ENCODE measurements at regions not wholly inside any gene's neighbourhood (a gene's known extent, or its start where the extent isn't known, plus 50 kb on each side); places are given as distances from the start of the nearest gene placed in this dataset.

DNA sequence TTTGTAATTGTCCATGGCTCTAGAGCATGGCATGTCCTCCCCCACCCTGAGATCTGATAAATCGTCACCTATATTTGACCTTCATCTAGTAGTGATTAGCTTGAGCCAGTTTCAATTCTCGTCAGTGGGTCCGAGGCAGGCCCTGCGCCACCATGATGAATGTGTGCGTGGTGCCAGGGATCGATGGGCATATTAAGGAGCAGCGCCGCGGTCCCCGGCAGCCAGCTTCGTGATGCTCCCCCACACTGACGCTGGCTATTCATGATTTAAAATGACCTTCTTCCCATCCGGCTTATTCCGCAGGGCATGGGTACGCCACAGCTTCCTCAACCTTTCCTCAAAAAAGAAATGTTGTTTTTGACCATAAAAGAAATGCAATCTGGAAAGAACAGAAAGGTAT lies 68.0 kb downstream of the SLC25A47 start:
- H3K4me3 ChIP-seq (ENCODE audit: low read depth in 1 of 2, low read length in 2 of 2) = no peak overlapping the region
- H3K27ac ChIP-seq (ENCODE audit: low read length) = no peak overlapping the region
- peaks cover 4 to 20% of the 10 kb centered on the region in 2 donors for H3K4me1 ChIP-seq (ENCODE audit: control insufficient read depth in 1 of 2, insufficient read depth in 2 of 2, low read length in 2 of 2)
- H3K27me3 ChIP-seq (ENCODE audit: low read depth, low read length) = no peaks in the 10 kb centered on the region
- no peaks in the 10 kb centered on the region for H3K36me3 ChIP-seq (ENCODE audit: control insufficient read depth in 1 of 2, insufficient read depth in 2 of 2, low read length in 2 of 2)
- H3K9me3 ChIP-seq (ENCODE audit: control insufficient read depth in 1 of 2, low read length in 2 of 2) = no peaks in the 10 kb centered on the region

DNA sequence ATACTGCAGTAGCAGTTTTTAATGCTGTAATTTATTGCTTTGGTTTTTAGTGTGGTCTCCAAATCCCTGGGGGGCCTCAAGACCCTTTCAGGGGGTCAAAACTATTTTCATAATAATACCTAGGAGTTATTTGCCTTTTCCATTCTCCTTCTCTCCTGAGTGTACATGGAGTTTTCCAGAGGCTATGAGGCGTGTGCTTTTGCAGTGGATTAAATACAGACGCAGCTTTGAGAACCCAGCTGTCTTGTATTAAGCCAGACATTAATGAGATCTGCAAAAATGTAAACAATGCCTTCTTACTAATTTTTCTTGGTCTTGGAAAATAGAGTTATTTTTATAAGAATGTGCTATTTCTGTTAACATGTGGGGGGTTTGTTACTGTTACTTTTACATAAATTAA lies 68.6 kb downstream of the SLC25A47 start:
- Histone ChIP-seq H3K27me3 (ENCODE audit: low read depth, low read length) (no peaks in the 10 kb centered on the region), H3K9me3 (ENCODE audit: control insufficient read depth in 1 of 2, low read length in 2 of 2) (no peaks in the 10 kb centered on the region), H3K4me1 (ENCODE audit: control insufficient read depth in 1 of 2, insufficient read depth in 2 of 2, low read length in 2 of 2) (peaks cover 4 to 20% of the 10 kb centered on the region in 2 donors), H3K27ac (ENCODE audit: low read length) (no peak overlapping the region), H3K4me3 (ENCODE audit: low read depth in 1 of 2, low read length in 2 of 2) (no peak overlapping the region), H3K36me3 (ENCODE audit: control insufficient read depth in 1 of 2, insufficient read depth in 2 of 2, low read length in 2 of 2) (no peaks in the 10 kb centered on the region)

DNA sequence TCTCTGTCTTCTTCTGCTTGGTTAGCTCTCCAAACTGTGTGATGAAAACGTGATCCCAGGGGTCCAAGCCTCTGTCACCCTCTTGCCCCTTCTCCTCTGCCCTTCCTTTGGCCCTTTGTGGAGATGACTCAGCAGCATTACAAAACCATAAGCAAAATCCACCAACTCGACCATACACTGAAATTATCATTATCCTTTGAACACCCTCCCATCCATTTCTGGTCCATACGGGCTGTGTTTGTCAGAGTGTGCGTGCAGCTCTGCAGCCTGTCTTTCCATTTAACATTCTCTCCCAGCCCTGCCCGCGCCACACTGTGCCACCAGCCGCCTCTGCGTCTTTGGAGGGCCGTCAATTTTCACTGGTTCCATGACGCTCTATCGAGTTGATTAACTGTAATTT lies 69.2 kb downstream of the SLC25A47 start:
- Histone ChIP-seq H3K4me1 (ENCODE audit: control insufficient read depth in 1 of 2, insufficient read depth in 2 of 2, low read length in 2 of 2) (peaks cover 4 to 20% of the 10 kb centered on the region in 2 donors), H3K4me3 (ENCODE audit: low read depth in 1 of 2, low read length in 2 of 2) (no peak overlapping the region), H3K27me3 (ENCODE audit: low read depth, low read length) (no peaks in the 10 kb centered on the region), H3K36me3 (ENCODE audit: control insufficient read depth in 1 of 2, insufficient read depth in 2 of 2, low read length in 2 of 2) (no peaks in the 10 kb centered on the region), H3K9me3 (ENCODE audit: control insufficient read depth in 1 of 2, low read length in 2 of 2) (no peaks in the 10 kb centered on the region), H3K27ac (ENCODE audit: low read length) (no peak overlapping the region)

DNA sequence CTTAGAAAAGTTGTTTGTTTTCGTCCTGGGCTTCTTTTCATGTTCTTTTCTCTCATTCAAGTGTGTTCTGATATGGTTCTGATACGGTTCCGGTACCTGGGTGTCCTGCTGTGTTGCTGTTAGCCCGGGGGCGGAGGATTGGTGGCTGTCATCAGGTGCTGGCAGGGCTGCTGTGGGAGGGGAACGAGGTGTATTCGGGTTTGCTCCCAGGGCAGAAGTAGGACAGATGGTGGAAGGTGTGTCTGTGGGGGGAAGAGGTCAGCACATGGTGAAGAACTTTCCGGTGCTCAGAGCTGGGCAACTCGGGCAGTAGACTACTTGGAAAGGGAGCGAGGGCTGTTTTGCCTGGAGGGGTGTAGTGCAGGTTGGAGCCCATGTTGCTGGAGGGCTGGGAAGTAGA lies 70.2 kb downstream of the SLC25A47 start:
- H3K36me3 ChIP-seq (ENCODE audit: control insufficient read depth in 1 of 2, insufficient read depth in 2 of 2, low read length in 2 of 2) = no peaks in the 10 kb centered on the region
- no peaks in the 10 kb centered on the region for H3K27me3 ChIP-seq (ENCODE audit: low read depth, low read length)
- no peak overlapping the region for H3K4me3 ChIP-seq (ENCODE audit: low read depth in 1 of 2, low read length in 2 of 2)
- peaks cover 4 to 20% of the 10 kb centered on the region in 2 donors for H3K4me1 ChIP-seq (ENCODE audit: control insufficient read depth in 1 of 2, insufficient read depth in 2 of 2, low read length in 2 of 2)
- H3K27ac ChIP-seq (ENCODE audit: low read length) = no peak overlapping the region
- H3K9me3 ChIP-seq (ENCODE audit: control insufficient read depth in 1 of 2, low read length in 2 of 2) = no peaks in the 10 kb centered on the region

DNA sequence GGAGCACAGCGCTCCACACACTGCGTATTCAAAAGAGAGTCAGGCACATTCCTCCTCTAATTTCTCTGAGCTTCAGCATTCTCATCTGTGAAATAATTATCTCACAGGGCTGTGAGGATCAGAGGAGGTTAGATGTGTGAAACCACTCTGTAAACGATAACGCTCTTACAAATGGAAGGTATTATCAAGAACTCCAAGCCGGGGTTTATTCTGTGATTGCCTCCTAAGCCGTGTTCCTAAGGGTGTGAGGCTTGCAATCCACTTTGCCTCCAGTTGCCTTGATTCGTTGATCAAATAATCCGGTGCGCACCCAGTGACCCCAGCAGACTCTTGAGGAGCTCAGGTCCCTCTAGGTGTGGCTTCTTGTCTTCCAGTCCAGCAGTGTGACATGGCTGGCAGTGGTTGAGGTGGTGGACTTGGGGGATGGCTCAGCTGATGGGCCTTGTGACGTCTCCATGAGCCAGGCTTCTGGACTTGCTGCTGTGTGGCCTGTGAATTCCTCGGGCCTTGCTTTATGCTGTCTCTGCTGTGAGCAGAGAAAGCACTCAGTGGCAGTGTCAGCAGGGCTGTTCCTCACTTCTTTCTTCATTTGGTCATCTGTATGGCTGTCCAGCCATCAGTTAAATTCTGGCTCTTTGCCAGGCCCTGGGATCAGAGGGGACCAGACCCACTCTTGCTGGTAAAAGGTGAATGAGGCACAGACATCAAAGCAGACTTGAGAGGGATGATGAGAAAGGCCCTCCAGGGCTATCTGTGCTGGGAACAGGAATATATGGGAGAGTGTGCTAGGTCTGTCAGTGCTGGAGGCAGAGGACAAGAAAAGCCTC lies 71.0 kb downstream of the SLC25A47 start:
- Histone ChIP-seq H3K27me3 (ENCODE audit: low read depth, low read length) (no peaks in the 10 kb centered on the region), H3K9me3 (ENCODE audit: control insufficient read depth in 1 of 2, low read length in 2 of 2) (no peaks in the 10 kb centered on the region), H3K36me3 (ENCODE audit: control insufficient read depth in 1 of 2, insufficient read depth in 2 of 2, low read length in 2 of 2) (no peaks in the 10 kb centered on the region), H3K4me3 (ENCODE audit: low read depth in 1 of 2, low read length in 2 of 2) (no peak overlapping the region), H3K4me1 (ENCODE audit: control insufficient read depth in 1 of 2, insufficient read depth in 2 of 2, low read length in 2 of 2) (peaks cover 4 to 20% of the 10 kb centered on the region in 2 donors), H3K27ac (ENCODE audit: low read length) (no peak overlapping the region)

DNA sequence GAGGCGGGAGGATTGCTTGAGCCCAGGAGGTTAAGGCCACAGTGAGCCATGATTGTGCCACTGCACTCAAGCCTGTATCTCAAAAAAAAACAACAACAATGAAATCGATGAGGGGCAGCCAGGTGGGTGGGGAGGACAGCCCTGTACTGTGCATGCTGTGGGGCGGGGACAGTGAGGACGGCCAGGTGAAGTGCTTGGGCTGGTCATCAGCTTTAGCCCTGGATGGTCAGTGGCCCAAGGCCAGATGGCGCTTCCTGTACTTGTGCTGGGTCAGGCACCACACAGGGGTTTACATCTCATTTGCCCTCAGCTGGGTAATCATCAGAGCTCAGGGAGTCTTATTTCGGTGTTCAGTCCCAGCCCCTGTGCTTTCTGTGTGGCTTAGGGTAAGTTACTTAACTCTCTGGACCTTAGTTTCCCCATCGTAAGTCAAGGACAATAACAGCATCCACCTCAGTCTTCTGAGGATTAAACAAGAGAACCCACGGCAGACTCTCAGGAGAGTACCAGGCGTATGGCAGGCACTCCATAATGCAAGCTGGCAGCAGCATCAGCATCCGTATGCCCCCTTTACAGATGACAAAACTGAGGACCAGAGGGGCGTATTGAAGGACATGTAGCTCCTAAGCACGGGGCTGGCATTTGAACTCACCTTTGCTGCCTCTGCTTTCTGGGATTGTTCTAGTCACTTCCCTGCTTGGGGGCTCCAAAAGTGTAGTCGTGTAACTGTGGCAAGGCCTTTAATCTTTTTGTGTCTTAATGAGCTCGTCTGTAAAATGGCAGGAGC lies 71.9 kb downstream of the SLC25A47 start:
- Histone ChIP-seq H3K4me1 (ENCODE audit: control insufficient read depth in 1 of 2, insufficient read depth in 2 of 2, low read length in 2 of 2) (peaks cover 4 to 17% of the 10 kb centered on the region in 2 donors), H3K27me3 (ENCODE audit: low read depth, low read length) (no peaks in the 10 kb centered on the region), H3K36me3 (ENCODE audit: control insufficient read depth in 1 of 2, insufficient read depth in 2 of 2, low read length in 2 of 2) (no peaks in the 10 kb centered on the region), H3K9me3 (ENCODE audit: control insufficient read depth in 1 of 2, low read length in 2 of 2) (no peaks in the 10 kb centered on the region), H3K4me3 (ENCODE audit: low read depth in 1 of 2, low read length in 2 of 2) (no peak overlapping the region), H3K27ac (ENCODE audit: low read length) (no peak overlapping the region)

DNA sequence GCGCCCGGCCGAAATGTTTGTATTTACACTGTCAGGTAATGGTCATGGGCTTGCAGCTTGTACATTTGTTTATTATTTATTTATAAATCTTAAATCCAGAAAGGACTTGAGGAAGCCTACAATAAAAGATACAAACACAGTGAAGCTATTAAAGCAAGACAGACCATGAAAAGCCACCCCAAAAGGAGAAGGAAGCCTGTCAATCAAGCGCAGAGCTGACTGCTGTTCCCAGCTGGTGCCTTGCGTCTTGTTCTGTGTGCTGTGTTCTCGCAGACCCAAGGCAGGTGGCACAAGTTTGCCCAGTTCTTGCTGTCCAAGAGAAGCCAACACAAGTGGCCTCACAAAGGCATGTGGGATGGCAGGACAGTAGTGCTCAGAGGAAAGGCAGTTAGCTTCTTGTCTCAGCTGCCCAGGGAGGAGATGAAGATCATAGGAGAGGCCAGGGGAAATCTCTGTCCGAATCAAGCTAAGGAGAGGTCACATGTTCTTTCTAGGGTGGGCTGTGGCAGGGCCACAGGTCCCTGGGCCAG lies 73.2 kb downstream of the SLC25A47 start:
- Histone ChIP-seq H3K4me3 (ENCODE audit: low read depth in 1 of 2, low read length in 2 of 2) (no peak overlapping the region), H3K4me1 (ENCODE audit: control insufficient read depth in 1 of 2, insufficient read depth in 2 of 2, low read length in 2 of 2) (peaks cover 4 to 11% of the 10 kb centered on the region in 2 donors), H3K27ac (ENCODE audit: low read length) (no peak overlapping the region), H3K36me3 (ENCODE audit: control insufficient read depth in 1 of 2, insufficient read depth in 2 of 2, low read length in 2 of 2) (no peaks in the 10 kb centered on the region), H3K27me3 (ENCODE audit: low read depth, low read length) (no peaks in the 10 kb centered on the region), H3K9me3 (ENCODE audit: control insufficient read depth in 1 of 2, low read length in 2 of 2) (no peaks in the 10 kb centered on the region)

DNA sequence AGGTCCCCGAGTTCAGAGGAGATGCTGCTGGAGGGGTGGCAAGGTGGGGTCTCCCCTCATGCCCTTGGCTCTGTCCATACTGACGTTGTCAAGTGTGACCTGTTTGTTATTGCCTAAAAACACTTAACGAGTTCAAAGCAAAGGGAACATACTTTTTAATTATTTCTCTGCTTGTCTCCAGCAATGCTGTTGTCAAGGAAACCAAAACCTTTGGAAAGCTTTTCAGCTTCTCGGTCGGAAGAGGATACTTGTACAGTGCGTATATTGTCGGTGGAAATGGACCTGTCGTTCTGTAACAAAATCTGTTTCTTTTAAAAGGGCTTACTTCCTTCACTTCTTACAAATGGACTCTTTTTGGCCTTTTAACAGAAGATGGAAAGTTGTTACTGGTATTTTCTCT lies 73.9 kb downstream of the SLC25A47 start:
- Histone ChIP-seq H3K9me3 (ENCODE audit: control insufficient read depth in 1 of 2, low read length in 2 of 2) (no peaks in the 10 kb centered on the region), H3K4me3 (ENCODE audit: low read depth in 1 of 2, low read length in 2 of 2) (no peak overlapping the region), H3K4me1 (ENCODE audit: control insufficient read depth in 1 of 2, insufficient read depth in 2 of 2, low read length in 2 of 2) (peaks cover 0 to 11% of the 10 kb centered on the region in 2 donors), H3K27ac (ENCODE audit: low read length) (no peak overlapping the region), H3K27me3 (ENCODE audit: low read depth, low read length) (no peaks in the 10 kb centered on the region), H3K36me3 (ENCODE audit: control insufficient read depth in 1 of 2, insufficient read depth in 2 of 2, low read length in 2 of 2) (no peaks in the 10 kb centered on the region)

DNA sequence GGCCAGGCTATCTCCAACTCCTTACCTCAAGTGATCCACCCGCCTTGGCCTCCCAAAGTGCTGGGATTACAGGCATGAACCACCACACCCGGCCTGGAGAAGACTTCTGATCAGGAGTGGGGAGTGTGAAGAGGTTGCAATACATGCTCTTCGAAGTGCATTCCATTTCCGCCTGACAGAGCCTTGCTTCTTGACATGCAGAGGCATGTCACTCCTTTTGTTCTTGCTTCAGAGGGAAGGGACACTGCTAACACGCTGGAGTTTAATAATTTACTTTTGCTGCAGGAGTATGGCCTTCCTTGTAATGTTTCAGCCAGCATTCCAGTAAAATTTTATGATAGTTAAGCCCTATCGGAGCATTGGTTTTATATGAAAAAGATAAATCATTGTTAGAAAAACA lies 74.9 kb downstream of the SLC25A47 start:
- H3K4me1 ChIP-seq (ENCODE audit: control insufficient read depth in 1 of 2, insufficient read depth in 2 of 2, low read length in 2 of 2) = peaks cover 0 to 6% of the 10 kb centered on the region in 2 donors

DNA sequence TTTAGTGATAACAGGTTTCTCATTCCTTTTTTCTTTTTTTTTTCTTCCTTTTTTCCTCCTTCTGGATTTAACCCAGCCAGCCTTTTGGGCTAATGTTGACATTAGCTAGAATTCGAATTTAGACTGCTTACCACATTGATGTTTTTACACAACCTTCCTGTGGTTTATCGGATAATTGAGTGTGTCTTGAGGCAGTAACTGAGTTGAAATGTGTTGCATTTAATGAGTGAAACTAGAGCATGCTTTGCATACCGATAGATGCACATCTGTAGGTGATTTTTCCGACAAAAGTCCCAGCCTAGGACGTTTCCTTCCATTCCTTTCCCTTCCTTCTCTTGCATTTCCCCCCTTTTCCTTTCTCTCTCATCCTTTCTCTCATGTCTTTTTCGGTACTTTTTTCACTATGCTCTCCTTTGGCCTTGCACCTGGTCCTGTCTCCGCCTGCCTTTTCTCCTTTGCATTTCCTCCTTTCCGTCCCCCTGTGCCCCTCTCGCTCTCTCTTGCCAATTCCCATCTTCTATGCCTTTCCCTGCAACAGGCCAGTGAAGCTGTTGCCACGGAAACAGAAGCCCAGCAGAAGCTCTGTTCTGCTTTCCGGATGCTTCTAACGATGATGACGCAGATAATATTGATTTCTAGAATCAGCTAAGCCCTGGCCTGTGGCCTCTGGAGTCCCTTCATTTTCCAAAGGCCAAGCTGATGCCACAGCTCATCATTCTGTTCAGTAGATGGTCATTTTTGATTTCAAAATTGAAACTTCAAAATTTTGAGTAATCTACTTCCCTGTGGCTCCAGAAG lies 76.1 kb downstream of the SLC25A47 start:
- Histone ChIP-seq H3K36me3 (ENCODE audit: control insufficient read depth in 1 of 2, insufficient read depth in 2 of 2, low read length in 2 of 2) (no peaks in the 10 kb centered on the region), H3K9me3 (ENCODE audit: control insufficient read depth in 1 of 2, low read length in 2 of 2) (no peaks in the 10 kb centered on the region), H3K4me1 (ENCODE audit: control insufficient read depth in 1 of 2, insufficient read depth in 2 of 2, low read length in 2 of 2) (no peaks in the 10 kb centered on the region), H3K27me3 (ENCODE audit: low read depth, low read length) (no peaks in the 10 kb centered on the region), H3K27ac (ENCODE audit: low read length) (no peak overlapping the region), H3K4me3 (ENCODE audit: low read depth in 1 of 2, low read length in 2 of 2) (no peak overlapping the region)

More for the DNA sequence above, 74.9 kb downstream of the SLC25A47 start:
- Histone ChIP-seq H3K27ac (ENCODE audit: low read length) (no peak overlapping the region), H3K4me3 (ENCODE audit: low read depth in 1 of 2, low read length in 2 of 2) (no peak overlapping the region), H3K27me3 (ENCODE audit: low read depth, low read length) (no peaks in the 10 kb centered on the region), H3K9me3 (ENCODE audit: control insufficient read depth in 1 of 2, low read length in 2 of 2) (no peaks in the 10 kb centered on the region), H3K36me3 (ENCODE audit: control insufficient read depth in 1 of 2, insufficient read depth in 2 of 2, low read length in 2 of 2) (no peaks in the 10 kb centered on the region)

DNA sequence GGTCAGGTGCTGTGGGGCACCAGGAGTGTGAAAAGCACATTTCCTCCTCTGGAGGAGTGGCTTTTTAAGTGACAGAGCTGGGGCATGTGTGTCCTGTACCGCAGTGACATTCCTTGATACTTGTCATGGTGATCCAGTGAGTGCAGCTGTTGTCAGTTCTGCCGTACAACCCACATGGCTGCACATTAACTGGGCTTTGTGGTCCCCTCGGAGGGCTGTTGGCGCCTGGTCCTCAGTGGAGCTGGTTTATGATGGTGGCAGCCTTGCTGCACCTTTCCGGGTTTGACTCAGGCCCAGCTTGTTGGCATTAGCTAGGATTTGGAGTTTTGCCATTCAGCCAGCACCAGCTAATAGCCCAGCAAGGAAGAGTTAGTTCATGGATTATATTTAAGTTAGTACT lies 77.0 kb downstream of the SLC25A47 start:
- Histone ChIP-seq H3K4me1 (ENCODE audit: control insufficient read depth in 1 of 2, insufficient read depth in 2 of 2, low read length in 2 of 2) (no peaks in the 10 kb centered on the region), H3K27me3 (ENCODE audit: low read depth, low read length) (no peaks in the 10 kb centered on the region), H3K9me3 (ENCODE audit: control insufficient read depth in 1 of 2, low read length in 2 of 2) (no peaks in the 10 kb centered on the region), H3K4me3 (ENCODE audit: low read depth in 1 of 2, low read length in 2 of 2) (no peak overlapping the region), H3K27ac (ENCODE audit: low read length) (no peak overlapping the region), H3K36me3 (ENCODE audit: control insufficient read depth in 1 of 2, insufficient read depth in 2 of 2, low read length in 2 of 2) (no peaks in the 10 kb centered on the region)

All from muscle layer of duodenum (tissue), 2 donors.